HG03039 (cell line): ENCODE measurements at regions not wholly inside any gene's neighbourhood (a gene's known extent, or its start where the extent isn't known, plus 50 kb on each side); places are given as distances from the start of the nearest gene placed in this dataset.
A peak's percentile ranks its signal among the peaks of the same experiment; 100 is the strongest.

Experiments used
- ATAC-seq: cut with Tn5 transposase; IDR thresholded peaks from one replicate; pipeline ENCODE4 v1.9.1; 2021; ENCODE audit warnings: mild to moderate bottlenecking, moderate library complexity; ENCODE audit not compliant: unreplicated experiment

DNA sequence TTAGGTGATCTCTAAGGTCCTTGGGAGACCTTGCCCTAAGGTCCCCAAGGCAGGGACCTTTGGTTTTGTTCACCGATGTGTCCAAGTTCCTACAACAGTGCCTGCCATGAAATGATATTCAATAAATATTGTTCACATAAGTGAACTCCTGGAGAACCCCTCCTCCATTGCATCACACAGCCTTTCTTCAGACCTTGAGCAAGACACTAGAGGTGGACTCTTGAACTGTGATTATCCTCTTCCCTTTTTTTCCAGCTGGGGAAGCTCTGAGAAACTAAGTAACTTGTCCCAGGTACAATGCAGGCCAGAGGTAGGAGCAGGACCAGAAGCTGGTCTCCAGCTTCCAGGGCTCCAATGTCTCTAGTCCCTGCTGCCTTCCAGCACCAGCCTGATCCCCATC lies 76.6 kb upstream of the LMO1 start:
- ATAC-seq, result no peak

DNA sequence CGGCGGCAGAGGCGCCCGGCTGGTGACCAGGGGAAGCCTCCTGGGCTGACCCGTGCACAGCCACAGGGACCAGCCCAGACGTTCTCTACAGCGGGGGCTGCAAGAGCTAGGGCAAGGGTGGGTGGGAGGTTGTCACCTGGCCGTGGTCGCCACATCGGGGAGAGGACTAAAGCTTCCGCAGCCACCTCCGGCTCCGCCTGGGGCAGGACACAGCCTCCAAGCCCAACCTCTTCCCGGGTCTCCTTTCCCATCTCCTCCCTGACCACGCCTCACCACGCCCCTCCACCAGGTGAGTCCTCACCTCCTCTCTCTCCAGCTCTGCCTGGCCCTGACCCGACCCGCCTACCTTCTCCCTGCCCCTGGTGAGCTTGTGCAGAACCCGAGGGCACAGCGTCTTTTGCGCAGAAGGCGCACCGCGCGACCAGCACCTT lies 75.9 kb upstream of the LMO1 start:
- ATAC-seq, result no peak

DNA sequence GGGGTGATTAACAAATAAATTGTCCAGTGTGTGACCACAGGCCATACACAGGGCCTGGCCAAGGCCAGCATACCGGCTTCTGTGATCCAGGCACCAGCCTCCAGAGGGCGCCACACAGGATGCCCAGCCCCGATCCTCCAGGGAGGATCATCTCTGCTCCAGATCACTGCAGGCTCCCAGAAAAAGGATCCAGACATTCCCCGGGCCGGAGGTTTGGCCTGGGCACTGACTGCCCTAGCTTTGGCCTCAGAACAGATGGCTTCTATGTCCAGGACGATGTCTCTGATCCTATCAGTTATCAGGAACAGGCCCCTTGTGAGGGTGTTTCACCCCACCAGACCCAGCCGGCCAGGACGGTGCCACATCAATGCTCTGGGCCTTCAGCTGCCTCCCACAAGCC lies 74.5 kb upstream of the LMO1 start:
- no peak for ATAC-seq

DNA sequence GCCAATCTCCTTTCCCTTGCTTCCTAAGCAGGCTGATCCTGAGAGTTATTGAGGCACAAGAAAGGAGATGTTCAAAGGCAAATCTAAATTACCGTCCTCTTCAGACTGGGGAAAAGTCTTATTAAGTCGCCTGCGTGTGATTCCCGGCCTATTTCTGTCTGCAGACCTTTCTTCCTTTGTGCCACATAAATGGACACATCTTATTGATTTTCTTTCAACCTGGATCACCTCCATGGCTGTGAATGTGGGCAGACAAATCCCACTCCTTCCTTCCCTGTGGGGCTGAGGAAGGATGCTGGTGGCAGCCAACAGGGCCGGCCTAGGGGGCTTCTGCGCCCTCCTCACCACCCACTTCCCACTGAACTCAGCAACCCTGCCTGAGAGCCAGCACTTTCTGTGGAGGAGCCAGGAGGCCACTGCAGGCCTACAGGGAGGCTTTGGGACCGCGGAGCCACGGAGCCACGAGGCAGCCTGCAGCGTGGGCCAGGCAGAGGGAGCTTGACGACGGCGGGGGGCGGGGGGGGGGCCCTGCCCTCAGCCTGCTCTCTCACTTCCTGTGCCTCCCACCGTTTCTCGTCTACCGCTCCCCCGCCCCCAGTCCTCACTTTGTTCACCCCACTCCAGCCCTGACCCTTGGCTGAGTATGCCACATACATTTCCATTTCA lies 73.6 kb upstream of the LMO1 start:
- no peak for ATAC-seq

GRCh38 chr11:8336356-8337129 lies 72.9 kb upstream of the LMO1 start:
- ATAC-seq, result no peak

DNA sequence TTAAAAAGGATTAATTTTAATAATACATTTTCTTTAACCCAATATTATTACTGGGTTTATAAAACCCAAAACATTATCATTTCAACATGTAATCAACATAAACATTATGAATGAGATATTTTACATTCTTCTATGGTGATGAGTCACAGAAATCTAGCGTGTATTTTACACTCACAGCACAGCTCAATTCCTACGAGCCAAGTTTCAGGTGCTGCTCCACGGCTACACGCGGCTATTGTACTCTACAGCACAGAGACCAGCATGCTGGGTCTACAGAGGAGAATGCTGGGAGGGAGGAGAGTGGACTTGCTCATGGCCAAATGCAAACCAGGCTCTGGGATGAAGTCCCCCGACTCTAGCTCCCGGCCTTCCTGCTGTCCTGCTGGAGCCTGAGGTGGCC lies 72.0 kb upstream of the LMO1 start:
- no peak for ATAC-seq

DNA sequence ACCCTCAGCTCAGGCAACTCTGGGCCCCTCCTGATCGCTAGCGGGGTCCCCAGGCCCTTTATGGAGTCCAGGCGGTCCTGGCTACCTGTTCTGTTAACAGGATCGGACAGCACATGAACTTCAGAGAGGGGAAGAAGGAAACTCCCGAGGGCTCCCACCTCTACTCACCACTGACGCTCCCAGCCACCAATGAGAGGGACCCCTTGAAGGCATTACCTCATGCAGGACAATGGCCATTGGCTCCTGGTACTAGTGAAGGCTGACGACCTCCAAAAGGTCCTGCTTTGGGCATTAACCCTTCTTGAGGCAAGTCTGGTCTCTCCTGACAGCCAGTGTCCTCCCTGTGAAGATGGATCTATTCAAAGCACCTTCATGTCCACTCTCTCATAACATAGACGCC lies 71.5 kb upstream of the LMO1 start:
- no peak for ATAC-seq

GRCh38 chr11:8333811-8334401 lies 70.2 kb upstream of the LMO1 start:
- ATAC-seq, result no peak

- no peak for ATAC-seq
Measured at GRCh38 chr11:8333376-8333775, 69.7 kb upstream of the LMO1 start.

DNA sequence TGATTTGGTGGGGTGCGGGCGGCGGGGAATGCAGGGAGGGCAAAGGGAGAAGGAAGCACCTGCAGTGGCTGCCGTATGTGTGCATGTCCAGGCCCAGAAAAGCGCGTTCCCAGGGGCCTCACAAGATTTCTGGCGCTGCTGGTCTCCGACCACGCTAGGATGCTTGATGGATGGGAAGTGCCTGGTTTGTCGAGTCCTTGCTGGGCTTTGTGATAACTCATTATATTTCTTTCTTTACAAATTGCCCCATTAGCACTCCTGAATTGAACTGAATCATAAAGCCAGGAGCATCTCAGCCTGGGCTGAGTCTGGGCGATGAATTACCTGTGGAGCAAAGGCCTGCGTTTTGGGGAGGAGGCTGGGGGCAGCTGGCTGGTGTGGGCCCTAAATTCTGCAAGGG lies 69.2 kb upstream of the LMO1 start:
- no peak for ATAC-seq

GRCh38 chr11:8332196-8332595 lies 68.5 kb upstream of the LMO1 start:
- ATAC-seq, result no peak

GRCh38 chr11:8331767-8332166 lies 68.1 kb upstream of the LMO1 start:
- no peak for ATAC-seq

DNA sequence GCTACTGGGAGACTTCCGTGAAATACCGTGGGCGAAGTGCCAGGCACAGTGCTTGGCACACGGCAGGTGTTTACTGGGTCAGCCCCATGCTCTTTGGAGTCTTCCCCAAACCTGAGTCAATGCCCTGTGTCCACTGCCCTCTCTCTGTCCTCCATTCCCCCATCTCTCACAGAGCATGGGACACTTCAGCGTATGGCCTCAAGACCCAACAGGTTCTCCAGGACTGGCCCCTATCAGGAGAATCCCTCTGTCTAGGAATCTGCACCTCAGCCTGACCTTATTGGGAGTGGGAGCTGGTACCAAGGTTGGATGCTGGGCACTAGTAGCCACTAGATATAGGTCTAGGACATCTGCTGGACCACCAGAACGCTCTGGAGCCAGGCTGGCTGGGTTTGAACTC lies 67.2 kb upstream of the LMO1 start:
- no peak for ATAC-seq

DNA sequence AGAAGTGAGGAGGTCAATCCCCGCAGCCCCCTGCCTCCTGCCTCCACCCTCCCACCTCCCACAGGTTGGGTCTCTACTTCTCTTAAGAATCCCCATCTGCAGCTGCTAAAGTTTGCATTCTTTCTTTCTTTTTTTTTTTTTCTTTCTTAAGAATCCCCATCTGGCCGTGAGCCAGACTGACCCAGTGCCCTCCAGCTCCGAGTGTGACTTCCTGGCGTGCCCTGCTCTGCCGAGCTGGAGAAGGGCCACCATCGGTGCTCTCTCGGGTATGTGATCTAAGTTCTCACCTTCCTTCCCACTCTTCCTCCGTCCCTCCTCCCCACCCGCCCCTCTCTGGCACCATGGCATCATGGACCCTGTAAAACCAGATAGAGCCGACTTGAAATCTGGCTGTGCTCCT lies 66.7 kb upstream of the LMO1 start:
- ATAC-seq, result no peak

DNA sequence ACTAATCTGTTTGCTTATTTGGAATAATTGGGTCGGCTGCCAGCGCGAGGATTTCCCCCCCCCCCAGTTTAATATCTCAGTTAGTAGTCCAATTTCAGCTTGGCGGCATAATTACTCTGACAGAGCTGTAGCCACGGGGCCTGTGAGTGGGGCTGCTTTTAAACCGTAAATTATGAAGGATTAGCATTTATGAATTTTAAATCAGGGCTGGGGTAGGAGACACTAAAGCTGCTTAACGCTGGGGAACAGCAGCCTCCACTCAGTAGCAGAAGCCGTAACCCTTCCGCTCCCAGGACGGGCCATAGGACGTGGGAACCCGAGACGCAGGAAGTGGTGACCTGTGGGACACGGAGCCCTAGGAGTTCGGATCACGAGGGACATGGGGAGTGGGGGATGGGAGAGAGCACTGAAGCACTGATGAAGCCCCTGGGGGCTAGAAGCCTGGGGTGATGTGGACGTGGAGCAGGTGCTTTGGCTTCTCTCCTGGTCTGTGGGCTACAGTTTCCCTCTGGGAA lies 66.2 kb upstream of the LMO1 start:
- ATAC-seq, result no peak

- ATAC-seq, result no peak
Measured at GRCh38 chr11:8329336-8329735, 65.7 kb upstream of the LMO1 start.

GRCh38 chr11:8328848-8329330 lies 65.2 kb upstream of the LMO1 start:
- peak; percentile 64 for ATAC-seq

DNA sequence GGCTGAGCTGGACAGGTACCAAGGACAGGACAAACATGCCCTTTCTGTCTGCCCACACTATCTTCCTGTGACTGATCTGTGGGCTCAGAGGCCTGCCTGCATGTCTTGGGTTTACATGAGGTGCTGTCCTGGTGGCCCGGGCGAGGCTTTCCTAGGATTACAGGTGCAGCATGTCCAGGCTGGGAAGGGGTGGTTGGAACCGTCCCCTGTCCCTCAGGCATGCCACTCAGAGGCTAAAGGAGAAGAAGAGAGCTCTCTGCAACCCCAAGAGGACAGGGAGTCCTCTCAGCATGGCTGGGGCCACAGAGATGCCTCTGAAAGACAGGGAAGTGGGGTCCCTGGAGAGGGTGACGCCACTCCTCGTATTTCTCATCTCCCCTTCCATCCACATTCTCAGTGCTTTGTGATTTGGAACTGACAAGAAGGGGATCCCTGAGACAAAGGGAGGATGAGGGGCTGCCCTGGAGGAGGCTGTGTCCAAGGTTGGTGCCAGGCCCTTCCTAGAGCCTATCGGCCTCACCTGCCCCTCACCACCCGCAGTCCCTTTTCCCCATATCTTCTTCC lies 64.6 kb upstream of the LMO1 start:
- ATAC-seq, result peak; percentile 8

DNA sequence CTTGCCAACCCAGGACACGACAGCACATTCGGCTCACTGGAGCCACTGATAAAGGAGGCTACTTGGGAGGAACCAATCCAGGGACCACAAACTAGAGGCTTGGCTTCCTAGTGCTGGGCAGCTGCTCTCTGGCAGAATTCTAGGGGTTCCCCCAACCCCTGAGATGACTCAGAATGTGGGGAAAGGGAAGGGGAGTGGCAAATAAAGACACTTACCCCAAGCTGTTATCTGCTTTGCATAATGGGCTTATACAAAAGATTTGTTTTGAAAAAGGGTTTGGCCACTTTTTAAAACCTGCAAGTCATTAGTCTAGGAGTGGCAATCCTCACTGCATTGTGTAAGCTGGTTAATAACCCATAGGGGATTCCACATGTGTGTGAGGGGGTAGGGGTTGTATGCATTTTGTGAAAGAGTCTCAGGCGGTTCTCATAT lies 64.1 kb upstream of the LMO1 start:
- ATAC-seq, result no peak

- no peak for ATAC-seq
Measured at GRCh38 chr11:8326337-8326736, 62.7 kb upstream of the LMO1 start.

DNA sequence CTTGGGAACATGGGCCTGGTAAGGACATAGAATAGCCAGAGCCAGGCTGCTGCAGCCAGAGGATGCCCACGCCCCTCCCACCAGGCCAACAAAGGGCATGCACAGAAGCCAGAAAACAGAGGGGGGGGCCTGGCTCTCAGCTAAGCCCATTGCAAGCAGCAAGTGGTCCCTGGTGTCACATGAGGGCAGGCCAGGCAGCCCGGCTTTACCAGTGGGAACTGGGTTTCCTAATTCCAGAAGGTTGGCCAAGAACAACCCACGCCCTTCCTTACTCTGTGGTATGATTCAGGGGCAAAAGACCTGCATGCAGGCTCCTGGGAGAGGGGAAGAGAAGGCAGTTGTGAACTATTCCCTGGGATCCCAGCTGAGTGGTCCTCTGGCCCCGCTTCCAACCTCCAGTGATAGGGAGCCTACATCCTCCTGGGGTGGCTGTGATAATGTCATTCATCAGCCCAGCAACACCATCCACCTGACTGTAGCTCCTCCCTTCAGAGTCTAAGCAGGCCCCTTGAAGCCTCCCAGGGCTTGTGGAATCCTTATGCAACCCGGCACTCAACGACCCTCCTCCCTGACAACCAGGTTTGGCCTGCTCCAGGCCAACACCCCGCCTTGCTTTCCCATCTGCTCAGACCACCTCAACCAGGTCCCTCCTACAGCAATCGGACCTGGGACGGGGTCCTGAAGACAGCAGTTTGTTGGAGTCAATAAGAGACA lies 62.1 kb upstream of the LMO1 start:
- no peak for ATAC-seq
